ENCODE measurements at regions not wholly inside any gene's neighbourhood (a gene's known extent, or its start where the extent isn't known, plus 50 kb on each side); places are given as distances from the start of the nearest gene placed in this dataset.

GRCh38 chr2:224325941-224326340 is 76.0 kb downstream of the FAM124B start:
- no peaks in the 10 kb centered on the region for H3K79me2 ChIP-seq (ENCODE audit: control insufficient read depth, insufficient read depth, low read length)
- H3K4me1 ChIP-seq (ENCODE audit: control insufficient read depth, extremely low read depth, insufficient read depth, low read length), result no peaks in the 10 kb centered on the region
- H2AFZ ChIP-seq (ENCODE audit: low read length), result no peak overlapping the region
- H3K4me2 ChIP-seq (ENCODE audit: extremely low read depth, insufficient read depth, low read length), result no peak overlapping the region
- no peak for DNase-seq (ENCODE audit: low read depth in 2 of 2)
- peaks cover 5% of the 10 kb centered on the region for H3K27me3 ChIP-seq (ENCODE audit: control insufficient read depth, insufficient read depth, low read length)
- no peak overlapping the region for H3K4me3 ChIP-seq (replicated peaks in 1 of 4; ENCODE audit: control extremely low read depth in 1 of 4, insufficient read depth in 1 of 4, low read depth in 3 of 4, low read length in 4 of 4)
- no peak overlapping the region for H3K9ac ChIP-seq (ENCODE audit: insufficient read depth, low read length)
- no peak overlapping the region for H3K27ac ChIP-seq (ENCODE audit: insufficient read depth, low read length)
- H3K36me3 ChIP-seq (ENCODE audit: control insufficient read depth, insufficient read depth, low read length), result no peaks in the 10 kb centered on the region
- H3K9me3 ChIP-seq (ENCODE audit: control insufficient read depth, insufficient read depth, low read depth, low read length), result no peaks in the 10 kb centered on the region
- TF ChIP-seq, protein P1, sequence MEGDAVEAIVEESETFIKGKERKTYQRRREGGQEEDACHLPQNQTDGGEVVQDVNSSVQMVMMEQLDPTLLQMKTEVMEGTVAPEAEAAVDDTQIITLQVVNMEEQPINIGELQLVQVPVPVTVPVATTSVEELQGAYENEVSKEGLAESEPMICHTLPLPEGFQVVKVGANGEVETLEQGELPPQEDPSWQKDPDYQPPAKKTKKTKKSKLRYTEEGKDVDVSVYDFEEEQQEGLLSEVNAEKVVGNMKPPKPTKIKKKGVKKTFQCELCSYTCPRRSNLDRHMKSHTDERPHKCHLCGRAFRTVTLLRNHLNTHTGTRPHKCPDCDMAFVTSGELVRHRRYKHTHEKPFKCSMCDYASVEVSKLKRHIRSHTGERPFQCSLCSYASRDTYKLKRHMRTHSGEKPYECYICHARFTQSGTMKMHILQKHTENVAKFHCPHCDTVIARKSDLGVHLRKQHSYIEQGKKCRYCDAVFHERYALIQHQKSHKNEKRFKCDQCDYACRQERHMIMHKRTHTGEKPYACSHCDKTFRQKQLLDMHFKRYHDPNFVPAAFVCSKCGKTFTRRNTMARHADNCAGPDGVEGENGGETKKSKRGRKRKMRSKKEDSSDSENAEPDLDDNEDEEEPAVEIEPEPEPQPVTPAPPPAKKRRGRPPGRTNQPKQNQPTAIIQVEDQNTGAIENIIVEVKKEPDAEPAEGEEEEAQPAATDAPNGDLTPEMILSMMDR (conservative IDR thresholded peaks at IDR 0.05 in 1 of 2, IDR thresholded peaks at IDR 0.05 in 1 of 2; ENCODE audit: low read depth in 1 of 2, low read length in 2 of 2), result no peak
- no peak for TF ChIP-seq EZH2 (IDR thresholded peaks at IDR 0.05; ENCODE audit: low read length, missing control alignments)
- no peaks in the 10 kb centered on the region for H4K20me1 ChIP-seq (ENCODE audit: control insufficient read depth, extremely low read depth, insufficient read depth, low read length)

- no peak overlapping the region for H2AFZ ChIP-seq (ENCODE audit: low read length)
- no peak overlapping the region for H3K4me2 ChIP-seq (ENCODE audit: extremely low read depth, insufficient read depth, low read length)
- no peak overlapping the region for H3K4me3 ChIP-seq (replicated peaks in 1 of 4; ENCODE audit: control extremely low read depth in 1 of 4, insufficient read depth in 1 of 4, low read depth in 3 of 4, low read length in 4 of 4)
- H3K4me1 ChIP-seq (ENCODE audit: control insufficient read depth, extremely low read depth, insufficient read depth, low read length), result no peaks in the 10 kb centered on the region
- no peaks in the 10 kb centered on the region for H3K36me3 ChIP-seq (ENCODE audit: control insufficient read depth, insufficient read depth, low read length)
- DNase-seq (ENCODE audit: low read depth in 2 of 2), result no peak
- peaks cover 5% of the 10 kb centered on the region for H3K27me3 ChIP-seq (ENCODE audit: control insufficient read depth, insufficient read depth, low read length)
- no peaks in the 10 kb centered on the region for H3K79me2 ChIP-seq (ENCODE audit: control insufficient read depth, insufficient read depth, low read length)
- H3K9me3 ChIP-seq (ENCODE audit: control insufficient read depth, insufficient read depth, low read depth, low read length), result no peaks in the 10 kb centered on the region
- no peak overlapping the region for H3K9ac ChIP-seq (ENCODE audit: insufficient read depth, low read length)
- no peak for TF ChIP-seq EZH2 (IDR thresholded peaks at IDR 0.05; ENCODE audit: low read length, missing control alignments)
- TF ChIP-seq, protein P1 (conservative IDR thresholded peaks at IDR 0.05 in 1 of 2, IDR thresholded peaks at IDR 0.05 in 1 of 2; ENCODE audit: low read depth in 1 of 2, low read length in 2 of 2), result no peak
- no peak overlapping the region for H3K27ac ChIP-seq (ENCODE audit: insufficient read depth, low read length)
- H4K20me1 ChIP-seq (ENCODE audit: control insufficient read depth, extremely low read depth, insufficient read depth, low read length), result no peaks in the 10 kb centered on the region
Measured at GRCh38 chr2:224324604-224325003, 77.3 kb downstream of the FAM124B start.

DNA sequence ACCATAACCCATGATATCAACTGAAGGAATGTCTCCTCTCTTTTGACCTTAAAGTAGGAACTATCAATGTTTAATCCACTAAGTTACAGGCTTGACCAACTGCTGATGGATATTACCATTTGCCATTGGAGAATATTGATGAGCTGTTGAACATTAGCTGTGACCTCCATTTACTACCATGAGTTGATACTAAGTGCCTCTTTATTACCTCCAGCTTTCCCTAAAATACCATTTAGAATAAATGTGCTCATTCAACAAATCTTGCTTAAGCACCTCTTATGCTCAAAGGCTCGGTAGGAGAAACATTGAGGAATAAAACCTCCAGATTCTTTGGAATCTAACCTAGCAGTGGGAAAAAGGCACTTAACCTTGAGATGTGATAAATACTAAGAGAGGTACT is 81.2 kb downstream of the FAM124B start:
- no peaks in the 10 kb centered on the region for H4K20me1 ChIP-seq (ENCODE audit: control insufficient read depth, extremely low read depth, insufficient read depth, low read length)
- DNase-seq (ENCODE audit: low read depth in 2 of 2), result no peak
- TF ChIP-seq EZH2 (IDR thresholded peaks at IDR 0.05; ENCODE audit: low read length, missing control alignments), result no peak
- TF ChIP-seq, protein P1 (conservative IDR thresholded peaks at IDR 0.05 in 1 of 2, IDR thresholded peaks at IDR 0.05 in 1 of 2; ENCODE audit: low read depth in 1 of 2, low read length in 2 of 2), result no peak
- no peak overlapping the region for H3K4me3 ChIP-seq (replicated peaks in 1 of 4; ENCODE audit: control extremely low read depth in 1 of 4, insufficient read depth in 1 of 4, low read depth in 3 of 4, low read length in 4 of 4)
- no peaks in the 10 kb centered on the region for H3K9me3 ChIP-seq (ENCODE audit: control insufficient read depth, insufficient read depth, low read depth, low read length)
- no peaks in the 10 kb centered on the region for H3K36me3 ChIP-seq (ENCODE audit: control insufficient read depth, insufficient read depth, low read length)
- H3K4me2 ChIP-seq (ENCODE audit: extremely low read depth, insufficient read depth, low read length), result no peak overlapping the region
- no peaks in the 10 kb centered on the region for H3K4me1 ChIP-seq (ENCODE audit: control insufficient read depth, extremely low read depth, insufficient read depth, low read length)
- peaks cover 5% of the 10 kb centered on the region for H3K27me3 ChIP-seq (ENCODE audit: control insufficient read depth, insufficient read depth, low read length)
- H3K9ac ChIP-seq (ENCODE audit: insufficient read depth, low read length), result no peak overlapping the region
- no peak overlapping the region for H3K27ac ChIP-seq (ENCODE audit: insufficient read depth, low read length)
- H2AFZ ChIP-seq (ENCODE audit: low read length), result no peak overlapping the region
- no peaks in the 10 kb centered on the region for H3K79me2 ChIP-seq (ENCODE audit: control insufficient read depth, insufficient read depth, low read length)

All from fibroblast of lung (primary cell).